Medulla oblongata (tissue), 1 donor: ENCODE measurements at regions not wholly inside any gene's neighbourhood (a gene's known extent, or its start where the extent isn't known, plus 50 kb on each side); places are given as distances from the start of the nearest gene placed in this dataset.

Source experiments
- DNase-seq: peaks from one replicate; pipeline ENCODE4 v3.0.0-alpha.2; 2015; ENCODE audit errors: extremely low spot score

DNA sequence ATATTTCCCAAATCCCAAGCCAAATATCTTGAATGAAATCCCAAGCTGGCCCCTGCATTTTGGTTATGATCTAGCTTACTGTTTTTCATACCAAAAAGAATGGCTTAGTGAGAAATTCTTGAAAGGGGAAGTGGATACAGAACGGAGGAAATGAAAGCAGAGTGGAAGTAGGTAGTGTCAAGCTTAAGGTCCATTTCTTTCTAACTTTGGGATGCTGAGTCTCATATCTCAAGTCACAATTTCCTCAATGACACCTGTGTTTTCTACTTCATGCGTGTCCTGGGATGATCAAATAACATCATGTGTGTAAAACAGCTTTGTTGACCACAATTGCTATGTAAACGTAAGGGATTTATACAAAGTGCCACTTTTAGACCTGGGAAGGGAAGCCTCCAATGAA lies 238.8 kb upstream of the SLC35B3 start:
- DNase-seq, result no peak

DNA sequence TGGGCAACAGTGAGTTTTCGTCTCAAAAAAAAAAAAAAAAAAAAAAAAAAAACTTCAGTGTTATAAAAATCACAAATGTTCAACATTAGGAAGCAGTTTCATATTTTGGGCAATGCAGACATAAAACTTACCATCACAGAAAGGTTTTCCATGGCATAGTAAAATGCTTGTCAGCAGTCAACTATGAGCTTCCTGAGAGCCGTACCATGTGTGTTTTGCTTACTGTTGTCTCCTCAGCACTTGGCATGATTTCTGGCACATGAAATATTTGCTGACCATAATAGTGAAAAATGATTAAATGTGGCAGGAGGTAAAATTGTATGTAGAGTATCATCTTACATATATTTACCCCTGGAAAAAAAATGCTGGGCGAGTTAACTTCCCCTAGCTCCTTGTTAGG lies 237.5 kb upstream of the SLC35B3 start:
- no peak for DNase-seq

DNA sequence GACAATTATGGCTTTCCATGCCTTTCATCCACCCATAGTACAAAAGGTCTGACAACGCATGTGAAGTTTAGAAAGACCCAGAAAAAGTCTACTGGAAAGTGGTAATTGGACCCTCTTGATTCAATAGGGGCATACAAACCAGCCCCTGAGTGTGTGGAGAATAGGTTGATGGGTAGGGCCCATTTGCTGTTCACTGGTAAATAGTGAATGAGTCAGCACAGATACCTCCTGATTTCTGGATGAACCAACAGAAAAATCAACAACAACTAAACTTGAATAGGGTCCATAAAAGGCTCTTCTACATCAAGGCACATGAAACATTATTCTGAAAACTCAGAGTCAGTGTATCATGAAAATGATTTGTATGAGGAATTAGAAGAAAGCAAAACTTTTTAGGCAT lies 235.4 kb upstream of the SLC35B3 start:
- no peak for DNase-seq

DNA sequence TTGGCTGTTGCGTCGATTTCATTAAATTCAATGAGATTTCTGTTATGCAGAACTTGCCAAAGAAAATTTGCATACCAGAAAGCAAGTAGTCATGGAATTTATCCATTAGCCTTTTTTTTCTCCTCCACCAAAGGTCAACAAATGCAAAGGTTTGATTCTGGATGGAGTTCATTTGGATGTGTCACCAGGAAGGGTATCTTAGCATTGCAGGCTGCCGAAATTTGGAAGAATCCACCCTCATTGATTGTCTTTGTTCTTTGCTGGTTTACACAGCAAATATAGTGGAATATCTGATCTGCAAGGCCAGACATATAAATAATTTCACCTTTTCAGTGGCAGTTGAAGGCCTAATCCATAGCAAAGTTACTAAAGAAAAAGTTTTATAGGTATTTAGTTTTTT lies 229.4 kb upstream of the SLC35B3 start:
- DNase-seq, result no peak

DNA sequence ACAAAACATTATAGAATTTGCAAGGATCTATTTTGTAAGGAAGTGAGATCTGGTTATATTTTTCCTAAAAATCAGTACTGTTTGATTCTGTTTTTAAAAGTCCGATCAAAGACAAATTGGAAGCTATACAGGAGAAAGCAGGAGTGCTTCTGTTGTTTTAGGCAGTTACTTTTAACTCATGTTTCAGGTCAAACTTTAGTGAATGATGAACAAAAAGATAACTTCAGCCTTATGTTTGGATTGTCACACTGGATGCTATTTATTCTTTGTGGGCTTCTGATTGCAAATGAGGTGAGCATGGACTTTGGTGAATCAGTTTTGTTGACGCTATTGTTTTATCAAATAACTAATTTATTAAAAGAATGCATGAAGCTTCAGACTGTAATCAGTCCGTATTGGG lies 228.7 kb upstream of the SLC35B3 start:
- DNase-seq, result no peak

DNA sequence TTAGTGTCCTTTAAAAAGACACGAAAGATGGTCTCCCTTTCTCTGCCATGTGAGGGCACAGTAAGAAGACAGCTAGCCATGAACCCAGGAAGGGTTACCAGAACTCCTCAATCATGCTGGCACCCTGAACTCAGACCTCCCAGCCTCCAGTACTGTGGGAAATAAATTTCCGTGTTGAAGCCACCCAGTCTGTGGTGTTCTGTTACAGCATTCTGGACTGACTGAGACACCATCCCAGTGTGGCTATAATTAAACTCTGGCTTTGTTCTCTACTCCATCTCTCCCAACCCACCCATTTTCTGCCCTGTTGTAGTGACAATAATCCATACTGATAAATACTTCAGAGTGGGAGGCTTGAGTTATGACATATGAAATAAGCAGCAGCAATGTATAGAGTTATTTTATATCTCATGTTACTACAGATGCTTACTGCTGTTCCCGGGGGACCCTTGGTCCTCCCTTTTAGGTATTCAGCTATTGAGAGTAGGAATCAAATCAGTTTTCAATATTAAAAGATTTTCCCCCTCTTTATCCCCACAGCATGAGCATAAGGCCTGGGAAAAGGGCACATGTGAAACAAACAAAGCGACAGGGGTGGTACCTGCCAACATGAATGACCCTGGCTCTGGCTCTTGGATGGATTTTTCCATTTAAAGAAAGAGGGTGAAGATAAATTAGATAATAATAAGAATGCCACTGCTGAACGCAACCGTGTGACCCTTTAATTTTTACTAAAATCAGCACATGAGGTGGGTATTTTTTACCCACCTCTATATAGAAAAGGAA lies 224.3 kb upstream of the SLC35B3 start:
- DNase-seq, result no peak

DNA sequence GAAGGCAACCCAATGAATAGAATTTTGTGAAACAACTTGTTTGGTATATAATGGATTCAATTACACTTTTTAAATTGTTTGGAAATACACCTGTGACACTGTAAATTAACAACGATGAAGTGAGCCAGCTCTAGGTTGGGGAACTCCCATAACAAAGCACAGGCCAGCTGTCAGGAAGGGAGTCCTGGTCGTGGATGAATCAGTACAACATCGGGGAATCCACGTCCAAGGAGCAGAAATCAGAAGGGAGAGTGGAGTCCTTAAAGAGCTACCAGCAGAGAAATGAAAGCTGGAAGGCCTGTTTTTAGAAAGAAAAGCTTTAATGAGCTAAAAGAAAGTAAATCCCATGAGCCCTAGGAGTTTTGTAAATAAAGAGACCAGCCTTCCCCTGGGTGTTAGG lies 223.1 kb upstream of the SLC35B3 start:
- no peak for DNase-seq

DNA sequence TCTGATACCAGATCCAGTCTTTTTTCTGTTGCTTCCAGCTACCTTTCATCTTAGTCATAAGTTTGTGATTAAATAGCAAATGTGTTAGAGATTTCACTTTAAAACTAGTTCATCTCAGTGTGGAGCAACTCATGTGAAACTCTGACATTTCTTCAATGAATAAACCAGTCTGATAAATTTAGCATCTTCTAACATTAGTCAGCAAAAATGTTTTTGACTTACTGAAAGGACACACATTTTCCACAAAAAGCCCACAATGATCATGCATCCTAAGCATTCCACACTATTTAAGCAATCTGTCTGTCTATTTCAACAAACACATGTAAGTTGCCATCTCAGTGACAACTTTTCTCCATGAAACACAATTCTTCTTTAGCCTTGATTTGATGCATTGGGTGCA lies 222.2 kb upstream of the SLC35B3 start:
- no peak for DNase-seq

DNA sequence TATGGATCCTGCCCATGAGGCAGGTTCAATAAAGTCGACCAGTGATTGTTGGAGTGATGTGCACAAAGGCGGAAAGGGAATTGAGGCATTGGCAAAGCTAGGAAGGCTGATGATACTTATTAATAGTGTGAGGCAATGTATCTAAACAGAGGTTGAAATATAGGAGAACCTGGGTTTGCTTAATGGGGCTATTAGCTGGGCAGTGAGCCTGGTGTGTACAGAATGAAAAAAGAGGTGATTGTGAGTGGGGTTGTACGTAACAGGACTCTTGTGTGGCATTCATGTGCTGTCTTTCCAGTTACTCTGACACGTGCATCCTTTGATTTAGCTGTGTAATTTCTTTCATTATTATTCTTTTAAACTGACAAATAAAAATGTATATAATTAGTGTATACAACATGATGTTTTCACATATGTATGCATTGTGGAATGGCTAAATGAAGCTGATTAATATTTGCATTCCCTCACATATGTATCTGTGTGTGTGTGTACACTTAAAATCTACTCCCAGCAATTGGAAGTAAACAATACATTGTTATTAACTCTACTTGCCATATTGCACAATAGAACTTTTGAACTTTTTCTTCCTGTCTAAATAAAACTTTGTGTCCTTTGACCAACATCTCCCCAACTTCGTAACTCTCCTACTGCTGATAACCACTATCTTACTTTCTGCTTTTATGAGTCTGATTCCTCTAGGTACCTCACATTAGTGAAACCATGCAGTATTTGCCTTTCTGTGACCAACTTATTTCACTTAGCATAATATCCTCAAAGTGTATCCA lies 220.5 kb upstream of the SLC35B3 start:
- DNase-seq, result no peak

DNA sequence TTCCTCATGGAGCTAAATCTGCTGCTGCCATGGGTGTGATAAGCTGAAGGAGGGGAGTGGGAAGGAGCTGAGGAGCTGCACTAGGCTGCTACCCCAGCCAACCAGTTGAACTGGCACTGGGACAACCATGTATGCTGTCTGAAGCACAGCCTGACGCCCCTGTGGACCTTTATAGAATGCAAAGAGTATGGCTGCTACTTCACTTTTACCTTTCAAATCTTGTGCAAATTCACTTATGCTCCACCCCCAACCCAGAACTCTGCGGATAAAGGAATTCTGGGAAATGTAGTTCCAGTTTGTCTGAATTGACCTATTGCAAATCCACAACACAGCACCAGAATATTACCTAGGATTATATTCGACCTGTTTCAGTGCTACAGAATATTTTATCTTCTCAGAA lies 217.4 kb upstream of the SLC35B3 start:
- DNase-seq, result no peak

DNA sequence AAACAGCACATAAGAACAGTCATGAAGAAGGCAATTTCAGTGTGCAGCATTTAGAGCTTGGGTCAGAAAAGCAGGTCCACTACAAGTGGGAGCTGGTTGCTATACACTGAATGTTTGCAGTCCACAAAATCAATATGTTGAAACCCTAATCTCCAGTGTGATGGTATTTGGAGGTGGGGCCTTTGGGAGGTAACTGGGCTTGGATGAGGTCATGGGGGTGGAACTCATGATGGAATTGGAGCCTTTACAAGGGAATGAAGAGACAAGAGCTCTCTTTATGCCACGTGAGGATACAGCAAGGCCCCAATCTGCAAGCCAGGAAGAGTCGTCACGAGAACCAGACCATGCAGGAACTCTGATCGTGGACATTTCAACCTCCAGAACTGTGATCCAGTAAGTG lies 216.7 kb upstream of the SLC35B3 start:
- DNase-seq, result no peak

DNA sequence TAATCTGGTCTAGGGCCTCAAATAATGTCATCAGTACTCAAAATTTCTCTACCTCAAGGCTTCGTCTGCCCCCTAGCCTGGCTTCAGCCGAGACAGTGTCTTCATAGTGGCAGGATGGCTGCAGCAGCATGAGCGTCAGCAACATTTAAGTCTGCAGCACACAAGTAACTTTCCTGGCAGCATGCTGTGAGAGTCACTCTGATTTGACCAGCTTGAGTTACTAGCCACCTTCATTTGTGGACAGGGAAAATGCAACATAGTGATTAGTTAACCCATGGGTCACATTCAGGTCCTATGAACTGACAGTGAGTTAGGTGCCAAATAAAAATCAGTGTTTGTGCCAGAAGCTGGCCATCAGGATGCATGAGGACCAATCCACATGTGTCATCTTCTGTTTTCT lies 209.9 kb upstream of the SLC35B3 start:
- no peak for DNase-seq

DNA sequence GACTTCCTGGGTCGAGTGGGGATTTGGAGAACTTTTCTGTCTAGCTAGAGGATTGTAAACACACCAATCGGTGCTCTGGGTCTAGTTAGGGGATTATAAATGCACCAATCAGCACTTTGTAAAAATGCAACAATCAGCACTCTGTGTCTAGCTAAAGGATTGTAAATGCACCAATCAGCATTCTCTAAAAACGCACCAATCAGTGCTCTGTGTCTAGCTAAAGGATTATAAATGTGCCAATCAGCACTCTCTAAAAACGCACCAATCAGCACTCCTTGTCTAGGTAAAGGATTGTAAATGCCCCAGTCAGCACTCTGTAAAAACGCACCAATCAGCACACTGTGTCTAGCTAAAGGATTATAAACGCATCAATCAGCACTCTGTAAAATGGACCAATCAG lies 209.0 kb upstream of the SLC35B3 start:
- no peak for DNase-seq

DNA sequence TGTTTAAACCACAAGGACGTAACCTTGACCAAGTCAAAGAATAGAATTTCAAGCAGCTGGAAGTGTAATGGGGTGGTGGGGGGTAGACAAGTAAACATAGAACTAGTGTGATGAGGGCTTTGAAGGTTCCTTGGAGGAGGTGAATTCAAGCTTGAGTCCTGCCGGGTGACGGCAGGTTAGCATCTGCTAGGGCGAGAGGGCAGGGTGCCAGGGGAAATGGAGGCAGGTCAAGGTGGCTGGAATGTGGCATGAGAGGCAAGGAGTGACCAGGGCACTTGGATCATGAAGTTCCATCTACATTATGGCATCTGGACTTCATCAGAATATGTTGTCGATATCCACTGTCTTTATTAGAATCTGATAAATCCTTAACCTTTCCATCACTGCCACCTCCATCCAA lies 207.5 kb upstream of the SLC35B3 start:
- DNase-seq, result no peak

DNA sequence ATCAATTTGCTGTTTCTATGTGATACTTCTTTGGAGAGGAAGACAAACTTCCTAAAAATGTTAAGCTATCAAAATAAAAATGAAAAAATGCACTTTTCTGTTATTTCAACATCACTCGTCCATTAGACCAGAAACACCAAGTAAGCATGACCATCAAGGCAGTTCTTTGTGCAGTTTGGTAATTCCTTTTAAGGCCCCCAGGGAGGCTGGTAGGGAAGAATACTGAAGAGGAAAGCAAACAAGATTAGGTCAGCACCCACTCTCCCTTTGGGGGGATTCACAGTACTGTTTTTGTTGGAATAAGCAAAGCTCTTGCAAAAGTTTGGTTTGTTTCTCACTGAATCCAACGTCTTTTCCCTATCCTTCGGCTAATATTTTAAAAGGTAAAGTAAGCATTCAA lies 206.8 kb upstream of the SLC35B3 start:
- no peak for DNase-seq

DNA sequence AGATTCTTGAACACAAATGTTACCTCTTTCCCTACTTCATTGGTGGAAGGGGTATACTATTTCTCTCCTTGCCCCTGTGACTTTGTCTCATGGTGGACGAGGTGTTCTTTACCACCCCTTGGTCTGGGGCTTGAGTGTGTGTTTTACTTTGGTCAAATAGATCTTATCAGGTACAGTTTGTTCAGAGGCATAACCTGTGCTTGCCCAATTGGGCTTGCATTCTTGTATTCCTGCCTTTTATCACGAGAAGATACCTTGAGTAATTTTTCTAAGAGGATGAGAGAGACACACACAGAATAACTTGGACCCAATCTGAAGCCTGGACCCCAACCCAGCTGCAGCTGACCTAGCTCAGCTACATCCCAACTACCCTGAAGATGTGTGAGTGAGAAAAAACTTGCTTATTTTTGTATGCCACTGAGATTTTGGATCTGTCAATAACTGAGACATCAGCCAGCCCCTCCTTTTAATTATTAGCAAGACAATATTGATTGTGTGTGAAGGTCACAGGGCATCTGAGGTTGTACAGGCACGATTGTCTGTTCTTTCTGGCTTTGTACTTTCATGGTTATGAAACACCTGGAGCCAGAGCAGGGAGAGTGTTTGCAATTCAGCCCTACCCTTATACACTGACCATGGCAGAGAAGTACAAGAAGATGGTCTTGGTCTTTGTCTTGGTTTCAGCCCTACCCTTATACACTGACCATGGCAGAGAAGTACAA lies 204.7 kb upstream of the SLC35B3 start:
- DNase-seq, result no peak

DNA sequence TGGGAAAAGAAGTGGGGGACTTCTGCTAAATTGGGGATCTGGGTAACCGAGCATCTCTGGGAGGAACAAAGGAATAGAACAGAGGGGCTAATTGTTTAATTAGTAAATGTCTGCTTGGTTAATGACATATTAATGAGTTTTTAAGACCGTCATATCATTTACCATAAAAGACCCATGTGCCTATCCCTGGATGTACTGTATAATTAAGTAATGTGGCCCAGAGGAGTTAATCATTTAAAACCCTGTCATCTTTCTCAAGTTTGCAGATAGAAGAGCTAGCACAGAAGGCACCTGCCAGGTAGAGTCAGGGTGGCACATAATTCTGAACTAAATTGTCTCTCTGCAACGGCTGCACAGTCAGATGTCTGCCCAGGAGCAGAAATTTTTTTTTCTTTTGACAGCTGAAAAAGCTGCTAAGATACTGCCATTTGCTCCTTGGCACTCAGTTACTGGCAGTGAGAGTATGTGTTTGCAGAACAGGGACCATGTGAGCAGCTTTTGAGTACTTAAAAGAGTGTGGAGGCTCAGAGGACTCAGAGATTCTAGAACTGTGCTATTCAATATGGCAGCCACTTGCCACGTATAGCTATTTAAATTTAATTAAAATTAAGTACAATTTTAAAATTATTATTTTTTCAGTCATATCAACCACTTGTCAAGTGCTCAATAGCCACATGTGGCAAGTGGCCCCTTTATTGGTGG lies 202.7 kb upstream of the SLC35B3 start:
- DNase-seq, result peak; percentile 6

DNA sequence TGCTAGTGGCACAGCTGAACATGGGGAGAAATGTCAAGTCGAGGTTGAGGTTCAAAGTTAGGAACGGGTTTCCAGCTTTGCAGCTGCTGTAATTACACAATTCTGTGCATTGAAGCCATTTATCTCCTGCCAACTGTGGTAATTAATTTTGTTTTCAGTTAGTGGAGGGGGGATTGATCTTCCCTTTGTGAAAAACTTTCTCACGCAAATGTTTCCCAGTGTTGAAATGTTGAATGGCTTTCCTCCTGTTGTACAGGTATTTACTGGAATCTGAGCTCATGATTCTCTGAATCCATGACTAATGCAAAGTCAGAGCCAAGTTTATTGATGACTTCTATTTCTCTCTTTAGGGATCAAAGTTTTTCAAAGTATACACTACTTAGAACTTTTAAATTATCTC lies 198.4 kb upstream of the SLC35B3 start:
- DNase-seq, result no peak

DNA sequence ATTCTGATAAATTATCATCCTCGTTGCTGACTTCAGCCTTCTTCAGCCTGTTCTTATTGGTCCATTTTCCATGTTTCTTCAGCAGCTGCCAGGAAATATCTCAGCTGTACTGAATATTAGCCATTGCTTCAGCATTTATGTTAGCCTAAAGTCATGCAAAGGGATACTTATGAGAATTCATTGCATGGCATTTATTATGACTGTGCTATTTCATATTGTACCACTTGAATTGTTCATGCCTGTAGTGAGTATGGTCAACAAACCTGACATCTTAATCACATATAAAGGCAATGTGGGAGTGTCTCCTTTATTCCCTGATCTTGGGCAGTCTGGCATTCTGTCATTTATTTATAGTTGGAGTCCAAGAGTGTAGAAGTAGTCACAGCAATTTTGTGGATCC lies 193.4 kb upstream of the SLC35B3 start:
- no peak for DNase-seq

DNA sequence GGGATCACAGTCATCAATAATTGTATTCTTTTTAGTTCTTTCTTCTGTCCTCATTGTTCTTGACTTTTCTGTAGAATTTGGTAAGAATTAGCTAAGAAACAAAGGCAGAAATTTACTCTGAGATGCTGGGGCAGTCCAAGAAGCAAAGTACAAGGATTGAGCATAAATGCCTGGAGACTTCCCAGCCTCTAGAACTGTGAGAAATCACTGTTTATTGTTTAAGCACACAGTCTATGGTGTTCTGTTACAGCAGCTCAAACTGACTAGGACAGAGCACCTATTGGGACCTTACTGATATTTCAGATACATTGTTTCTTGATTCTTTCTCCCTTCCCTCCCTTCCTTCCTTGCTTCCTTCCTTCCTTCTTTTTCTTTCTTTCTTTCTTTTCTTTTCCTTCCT lies 192.7 kb upstream of the SLC35B3 start:
- no peak for DNase-seq

DNA sequence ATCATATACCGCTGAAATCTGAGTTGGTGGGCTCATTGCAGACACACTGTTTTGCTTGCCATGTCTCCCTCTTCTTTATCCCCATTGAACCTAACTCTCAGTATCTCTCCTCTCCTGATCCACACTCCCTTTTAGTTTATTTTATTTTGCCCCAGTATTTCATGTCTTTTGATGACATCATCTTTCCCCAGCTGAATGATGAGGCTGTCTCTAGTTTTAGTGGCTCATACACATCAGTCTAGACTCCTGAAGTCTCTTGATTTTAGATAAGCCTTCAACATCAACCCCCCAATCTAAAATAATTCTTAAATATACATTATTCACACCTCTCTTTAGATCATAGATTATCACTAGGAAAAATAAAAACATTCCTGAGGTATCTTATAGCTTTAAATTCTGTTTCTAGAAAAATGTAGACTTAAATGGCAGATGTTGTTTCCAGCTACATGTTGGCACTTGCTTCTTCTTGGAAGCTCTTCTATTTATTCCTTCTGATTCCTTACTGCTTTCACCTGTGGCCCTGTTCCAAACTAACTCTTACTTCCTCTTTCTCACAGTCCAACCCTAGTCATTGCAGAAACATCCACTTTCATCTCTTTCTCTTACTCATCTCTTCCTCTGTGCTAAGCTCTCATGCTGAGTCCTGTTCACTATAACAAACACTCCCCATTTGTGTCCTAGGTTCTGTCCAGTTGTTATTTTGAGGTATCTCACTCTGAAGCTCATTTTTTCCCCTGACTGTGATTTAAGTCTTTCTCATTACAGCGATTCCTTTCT lies 191.9 kb upstream of the SLC35B3 start:
- DNase-seq, result no peak
